ENCODE measurements at regions not wholly inside any gene's neighbourhood (a gene's known extent, or its start where the extent isn't known, plus 50 kb on each side); places are given as distances from the start of the nearest gene placed in this dataset.

GRCh38 chr3:76198086-76198485 lies 412.7 kb upstream of the ZNF717 start:
- no peaks in the 10 kb centered on the region for H3K27me3 Mint-ChIP-seq
- ChIA-PET POLR2A (no interaction called here), CTCF (no interaction called here)
- H3K9me3 Mint-ChIP-seq, result peaks cover 5% of the 10 kb centered on the region
- intact Hi-C loops (cut with micrococcal nuclease), result no loop called here
- H3K36me3 Mint-ChIP-seq (ENCODE audit: low read depth), result no peaks in the 10 kb centered on the region
- DNase-seq (no peak), ATAC-seq (ENCODE audit: low read depth) (no peak)
- no peaks in the 10 kb centered on the region for H3K4me1 Mint-ChIP-seq
- no peak overlapping the region for H3K27ac Mint-ChIP-seq
- TF ChIP-seq CTCF (IDR thresholded peaks at IDR 0.05), result no peak
- no peak overlapping the region for H3K4me3 Mint-ChIP-seq

- H3K4me3 Mint-ChIP-seq, result no peak overlapping the region
- peaks cover 7% of the 10 kb centered on the region for H3K9me3 Mint-ChIP-seq
- TF ChIP-seq CTCF (IDR thresholded peaks at IDR 0.05), result no peak
- intact Hi-C loops (cut with micrococcal nuclease), result no loop called here
- no peaks in the 10 kb centered on the region for H3K36me3 Mint-ChIP-seq (ENCODE audit: low read depth)
- DNase-seq, result no peak
- no peak for ATAC-seq (ENCODE audit: low read depth)
- H3K27ac Mint-ChIP-seq, result no peak overlapping the region
- CTCF ChIA-PET, result no interaction called here
- H3K27me3 Mint-ChIP-seq, result no peaks in the 10 kb centered on the region
- H3K4me1 Mint-ChIP-seq, result no peaks in the 10 kb centered on the region
- POLR2A ChIA-PET, result no interaction called here
Observed at GRCh38 chr3:76199382-76199781, 414.0 kb upstream of the ZNF717 start.

- no peak for ATAC-seq (ENCODE audit: low read depth)
- Mint-ChIP-seq H3K9me3 (peaks cover 6% of the 10 kb centered on the region), H3K4me3 (no peak overlapping the region), H3K27me3 (no peaks in the 10 kb centered on the region), H3K4me1 (no peaks in the 10 kb centered on the region), H3K27ac (no peak overlapping the region), H3K36me3 (ENCODE audit: low read depth) (no peaks in the 10 kb centered on the region)
- no peak for DNase-seq
- POLR2A ChIA-PET, result no interaction called here
- intact Hi-C loops (cut with micrococcal nuclease), result no loop called here
- CTCF ChIA-PET, result no interaction called here
- TF ChIP-seq CTCF (IDR thresholded peaks at IDR 0.05), result no peak
Observed at GRCh38 chr3:76203578-76203977, 418.2 kb upstream of the ZNF717 start.

- no peak for ATAC-seq (ENCODE audit: low read depth)
- intact Hi-C loops (cut with micrococcal nuclease), result no loop called here
- POLR2A ChIA-PET, result no interaction called here
- Mint-ChIP-seq H3K9me3 (peaks cover 5% of the 10 kb centered on the region), H3K27me3 (no peaks in the 10 kb centered on the region), H3K4me3 (no peak overlapping the region), H3K36me3 (ENCODE audit: low read depth) (no peaks in the 10 kb centered on the region), H3K27ac (no peak overlapping the region), H3K4me1 (no peaks in the 10 kb centered on the region)
- CTCF ChIA-PET, result no interaction called here
- no peak for DNase-seq
- no peak for TF ChIP-seq CTCF (IDR thresholded peaks at IDR 0.05)
Observed at GRCh38 chr3:76206346-76206745, 421.0 kb upstream of the ZNF717 start.

- Mint-ChIP-seq H3K4me3 (no peak overlapping the region), H3K9me3 (peaks cover 11% of the 10 kb centered on the region), H3K27me3 (no peaks in the 10 kb centered on the region), H3K4me1 (no peaks in the 10 kb centered on the region), H3K27ac (no peak overlapping the region), H3K36me3 (ENCODE audit: low read depth) (no peaks in the 10 kb centered on the region)
- ChIA-PET POLR2A (no interaction called here), CTCF (no interaction called here)
- no peak for TF ChIP-seq CTCF (IDR thresholded peaks at IDR 0.05)
- intact Hi-C loops (cut with micrococcal nuclease), result no loop called here
- DNase-seq, result no peak
- no peak for ATAC-seq (ENCODE audit: low read depth)
Observed at GRCh38 chr3:76212679-76213078, 427.3 kb upstream of the ZNF717 start.
